GM13977 (cell line): ENCODE measurements at regions not wholly inside any gene's neighbourhood (a gene's known extent, or its start where the extent isn't known, plus 50 kb on each side); places are given as distances from the start of the nearest gene placed in this dataset.
"Not testable (repeated sequence)": the region's sequence is repeated elsewhere in the genome, so short reads cannot be mapped to it uniquely, and the experiment has no call there.

ENCODE experiments used
- DNase-seq: peaks from one replicate; pipeline ENCODE4 v3.0.0; 2012; ENCODE audit warnings: low spot score
- CTCF ChIP-seq: IDR thresholded peaks from 2 replicates; pipeline ENCODE4 v1.5.1; 2012; ENCODE audit warnings: mild to moderate bottlenecking, control low read depth; ENCODE audit not compliant: insufficient read depth; ENCODE audit errors: extremely low read depth, missing control alignments
- in situ Hi-C: fragments of 300-500 bp; cut with MboI; formaldehyde crosslinking; loops from one replicate; pipeline ENCODE4 v1.12.0; 2022; ENCODE audit warnings: low sequenced_read_pairs, low pct_unique_long_range_greater_than_20kb, mixed read lengths, inconsistent platforms; ENCODE audit not compliant: unreplicated experiment

- in situ Hi-C loops = no loop called here
- no peak for TF ChIP-seq CTCF
- DNase-seq = no peak
Observed at GRCh38 chr5:74526111-74526510, 114.4 kb downstream of the ENC1 start.

- DNase-seq, in situ Hi-C loops: not testable (repeated sequence)
Observed at GRCh38 chr5:74524767-74525166, 115.8 kb downstream of the ENC1 start.

- DNase-seq, in situ Hi-C loops: not testable (repeated sequence)
Observed at GRCh38 chr5:74523698-74524097, 116.8 kb downstream of the ENC1 start.

GRCh38 chr5:74522838-74523237, 117.7 kb downstream of the ENC1 start:
- in situ Hi-C loops, DNase-seq: not testable (repeated sequence)

- in situ Hi-C loops = no loop called here
- TF ChIP-seq CTCF = no peak
- no peak for DNase-seq
Observed at GRCh38 chr5:74521401-74521800, 119.1 kb downstream of the ENC1 start.

- no peak for DNase-seq
- in situ Hi-C loops = no loop called here
- TF ChIP-seq CTCF = no peak
Observed at GRCh38 chr5:74519679-74520078, 120.8 kb downstream of the ENC1 start.

- TF ChIP-seq CTCF = no peak
- in situ Hi-C loops = no loop called here
- no peak for DNase-seq
Observed at GRCh38 chr5:74519161-74519571, 121.4 kb downstream of the ENC1 start.

- DNase-seq = no peak
- in situ Hi-C loops = no loop called here
Observed at GRCh38 chr5:74517700-74518099, 122.8 kb downstream of the ENC1 start.

More at GRCh38 chr5:74517700-74518099, 122.8 kb downstream of the ENC1 start:
- TF ChIP-seq CTCF = no peak
